Endodermal cell (in vitro differentiated cells): ENCODE measurements at regions not wholly inside any gene's neighbourhood (a gene's known extent, or its start where the extent isn't known, plus 50 kb on each side); places are given as distances from the start of the nearest gene placed in this dataset.

Experiments
- DNase-seq: peaks from one replicate; pipeline ENCODE4 v3.0.0-alpha.2; 2017
- H3K27ac ChIP-seq: 2 replicates; pipeline ENCODE4 v1.5.1; 2013; ENCODE audit warnings: mild to moderate bottlenecking, low read depth, low read length, moderate library complexity
- H3K27me3 ChIP-seq: 2 replicates; pipeline ENCODE4 v1.6.1; 2013; ENCODE audit warnings: mild to moderate bottlenecking, low read length, moderate library complexity; ENCODE audit not compliant: insufficient read depth, control insufficient read depth, poor library complexity, severe bottlenecking
- H3K36me3 ChIP-seq: 2 replicates; pipeline ENCODE4 v1.7.0; 2013; ENCODE audit warnings: mild to moderate bottlenecking, low read length, moderate library complexity; ENCODE audit not compliant: control insufficient read depth, insufficient read depth
- H3K4me1 ChIP-seq: one replicate; pipeline ENCODE4 v1.7.0; 2013; ENCODE audit warnings: low read length; ENCODE audit not compliant: control insufficient read depth, insufficient read depth
- H3K4me3 ChIP-seq: 2 replicates; pipeline ENCODE4 v1.5.1; 2013; ENCODE audit warnings: mild to moderate bottlenecking, low read length, moderate library complexity
- H3K9ac ChIP-seq: 2 replicates; pipeline ENCODE4 v1.6.1; 2013; ENCODE audit warnings: mild to moderate bottlenecking, low read length, moderate library complexity; ENCODE audit not compliant: poor library complexity, severe bottlenecking; ENCODE audit errors: extremely low read depth
- H3K9me3 ChIP-seq: 2 replicates; pipeline ENCODE4 v1.6.1; 2013; ENCODE audit warnings: mild to moderate bottlenecking, low read length, moderate library complexity; ENCODE audit not compliant: control insufficient read depth
- H3K27ac Mint-ChIP-seq: 2 replicates; pipeline ENCODE4 v1.8.0; 2020; ENCODE audit warnings: mixed read lengths
- H3K27me3 Mint-ChIP-seq: 2 replicates; pipeline ENCODE4 v1.8.0; 2021; ENCODE audit warnings: mild to moderate bottlenecking, mixed read lengths; ENCODE audit not compliant: insufficient read depth
- H3K36me3 Mint-ChIP-seq: 2 replicates; pipeline ENCODE4 v1.8.0; 2020; ENCODE audit warnings: low read depth, mixed read lengths
- H3K4me1 Mint-ChIP-seq: 2 replicates; pipeline ENCODE4 v1.8.0; 2020; ENCODE audit warnings: mixed read lengths
- H3K4me3 Mint-ChIP-seq: 2 replicates; pipeline ENCODE4 v1.8.0; 2020; ENCODE audit warnings: mild to moderate bottlenecking, moderate library complexity, mixed read lengths
- H3K9me3 Mint-ChIP-seq: 2 replicates; pipeline ENCODE4 v1.8.0; 2020; ENCODE audit warnings: mild to moderate bottlenecking, mixed read lengths
- WGBS, 2 experiments: methylation state at CpG; one replicate each; pipeline versions ENCODE4 v1.1.5 to v1.1.7; 2013; ENCODE audit warnings: missing lambda C conversion rate in 2 of 2, mixed read lengths in 1 of 2; ENCODE audit not compliant: insufficient coverage in 1 of 2, insufficient read length in 1 of 2; 5-methylcytosine and 5-hydroxymethylcytosine counted together
- TF ChIP-seq, protein P1 (sequence below): fragments of 200-600 bp; sonication (generic); conservative IDR thresholded peaks from 2 replicates; pipeline ENCODE4 v1.5.0; 2021; ENCODE audit warnings: antibody characterized with exemption, mild to moderate bottlenecking

DNA sequence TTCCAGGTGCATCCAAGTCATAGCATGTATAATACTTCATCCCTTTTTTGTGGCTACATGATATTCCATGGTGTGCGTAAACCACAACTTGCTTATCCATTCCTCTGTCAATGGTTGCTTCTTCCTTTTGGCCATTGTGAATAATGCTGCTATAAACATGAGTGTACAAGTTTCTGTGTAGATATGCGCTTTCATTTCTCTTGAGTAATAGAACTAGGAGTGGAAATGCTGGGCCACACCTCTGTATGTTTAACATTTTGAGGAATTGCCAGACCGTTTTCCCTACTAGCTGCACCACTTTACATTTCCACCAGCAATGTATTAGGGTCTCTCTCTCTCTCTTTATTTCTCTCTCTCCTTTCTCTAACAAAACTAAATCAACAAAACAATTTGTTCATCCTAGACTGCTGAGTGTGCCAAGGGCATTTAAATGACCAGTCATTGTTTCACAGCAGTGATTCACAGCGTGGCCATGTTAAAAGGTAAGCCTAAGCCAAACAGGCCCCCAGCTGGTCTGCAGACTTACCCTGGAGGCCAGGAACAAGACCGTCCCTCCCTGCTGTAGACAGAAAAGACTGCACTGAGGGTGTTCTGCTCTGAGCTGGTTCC, 53.2 kb upstream of the LYST start:
- H3K4me1 Mint-ChIP-seq: peaks cover 28% of the 10 kb centered on the region
- H3K4me3 Mint-ChIP-seq: no peak overlapping the region
- H3K27me3 Mint-ChIP-seq: no peaks in the 10 kb centered on the region
- no peaks in the 10 kb centered on the region for H3K27me3 ChIP-seq
- H3K4me1 ChIP-seq: peaks cover 16% of the 10 kb centered on the region
- WGBS, 2 experiments: 54 to 57% methylated on average over 4 to 5 of the region's 5 CpGs
- no peak overlapping the region for H3K27ac ChIP-seq
- H3K9me3 Mint-ChIP-seq: no peaks in the 10 kb centered on the region
- no peaks in the 10 kb centered on the region for H3K36me3 Mint-ChIP-seq
- peak overlapping the region; percentile 24 for H3K4me3 ChIP-seq
- TF ChIP-seq, protein P1, sequence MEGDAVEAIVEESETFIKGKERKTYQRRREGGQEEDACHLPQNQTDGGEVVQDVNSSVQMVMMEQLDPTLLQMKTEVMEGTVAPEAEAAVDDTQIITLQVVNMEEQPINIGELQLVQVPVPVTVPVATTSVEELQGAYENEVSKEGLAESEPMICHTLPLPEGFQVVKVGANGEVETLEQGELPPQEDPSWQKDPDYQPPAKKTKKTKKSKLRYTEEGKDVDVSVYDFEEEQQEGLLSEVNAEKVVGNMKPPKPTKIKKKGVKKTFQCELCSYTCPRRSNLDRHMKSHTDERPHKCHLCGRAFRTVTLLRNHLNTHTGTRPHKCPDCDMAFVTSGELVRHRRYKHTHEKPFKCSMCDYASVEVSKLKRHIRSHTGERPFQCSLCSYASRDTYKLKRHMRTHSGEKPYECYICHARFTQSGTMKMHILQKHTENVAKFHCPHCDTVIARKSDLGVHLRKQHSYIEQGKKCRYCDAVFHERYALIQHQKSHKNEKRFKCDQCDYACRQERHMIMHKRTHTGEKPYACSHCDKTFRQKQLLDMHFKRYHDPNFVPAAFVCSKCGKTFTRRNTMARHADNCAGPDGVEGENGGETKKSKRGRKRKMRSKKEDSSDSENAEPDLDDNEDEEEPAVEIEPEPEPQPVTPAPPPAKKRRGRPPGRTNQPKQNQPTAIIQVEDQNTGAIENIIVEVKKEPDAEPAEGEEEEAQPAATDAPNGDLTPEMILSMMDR: no peak
- peak; percentile 78 for DNase-seq
- H3K27ac Mint-ChIP-seq: peak overlapping the region; percentile 9
- no peaks in the 10 kb centered on the region for H3K36me3 ChIP-seq
- no peak overlapping the region for H3K9ac ChIP-seq
- no peaks in the 10 kb centered on the region for H3K9me3 ChIP-seq

DNA sequence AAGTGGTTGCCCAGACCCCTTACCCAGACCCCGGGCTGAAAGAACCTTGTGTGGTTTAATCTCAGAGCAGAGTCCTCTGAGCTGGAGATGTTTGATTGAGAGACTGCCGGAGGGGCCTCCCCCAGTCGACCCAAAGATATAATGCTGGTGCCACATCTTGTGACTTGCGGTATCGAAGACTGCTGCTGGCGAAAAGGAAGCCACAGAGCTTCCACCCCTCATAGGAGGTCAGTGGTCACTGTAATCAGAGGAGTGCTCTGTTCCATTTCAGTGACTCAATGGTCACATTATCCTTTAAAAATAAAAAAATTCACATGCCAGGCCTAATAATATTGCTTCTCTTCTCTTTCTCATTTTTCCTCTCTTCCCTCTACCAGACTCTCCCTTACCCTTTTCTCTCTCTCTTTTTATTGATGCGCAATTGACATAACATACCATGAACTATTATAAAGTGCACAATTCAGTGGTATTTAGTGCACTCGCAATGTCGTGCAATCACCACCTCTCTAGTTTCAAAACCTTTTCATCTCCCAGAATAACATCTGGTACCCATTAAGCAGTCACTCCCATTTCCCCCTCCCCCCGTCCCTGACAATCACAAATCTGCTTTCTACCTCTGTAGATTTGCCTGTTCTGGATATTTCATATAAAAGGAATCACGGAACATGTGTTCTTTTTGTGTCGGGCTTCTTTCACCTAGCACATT, 52.6 kb upstream of the LYST start:
- Mint-ChIP-seq H3K4me1 (peaks cover 28% of the 10 kb centered on the region), H3K4me3 (no peak overlapping the region), H3K27me3 (no peaks in the 10 kb centered on the region), H3K36me3 (no peaks in the 10 kb centered on the region), H3K9me3 (no peaks in the 10 kb centered on the region), H3K27ac (no peak overlapping the region)
- H3K27ac ChIP-seq: no peak overlapping the region
- peak overlapping the region; percentile 24 for H3K4me3 ChIP-seq
- TF ChIP-seq, protein P1: no peak
- H3K36me3 ChIP-seq: no peaks in the 10 kb centered on the region
- DNase-seq: no peak
- 89 to 90% methylated on average over 10 to 12 of the region's 12 CpGs for WGBS, 2 experiments
- no peaks in the 10 kb centered on the region for H3K27me3 ChIP-seq
- H3K9me3 ChIP-seq: no peaks in the 10 kb centered on the region
- peaks cover 16% of the 10 kb centered on the region for H3K4me1 ChIP-seq
- H3K9ac ChIP-seq: no peak overlapping the region

DNA sequence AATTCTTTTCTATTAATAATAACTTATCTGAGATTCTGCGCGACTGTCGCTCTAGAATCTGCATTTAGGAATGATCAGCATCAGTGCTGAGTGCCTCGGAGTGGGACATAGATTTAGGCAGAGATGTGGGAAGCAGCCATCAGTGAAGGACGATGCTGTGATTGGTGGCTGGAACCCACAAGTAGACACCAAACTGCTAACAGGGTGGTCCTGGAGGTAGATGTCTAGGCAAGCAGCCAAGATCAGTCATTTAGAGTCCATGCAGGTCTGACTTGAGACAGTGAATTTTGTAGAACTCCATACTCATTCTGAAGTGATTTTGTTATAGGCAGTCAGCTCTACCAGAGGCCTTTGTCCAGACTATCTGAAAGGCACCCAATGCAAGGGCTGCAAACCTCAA, 51.8 kb upstream of the LYST start:
- no peaks in the 10 kb centered on the region for H3K9me3 Mint-ChIP-seq
- peaks cover 24% of the 10 kb centered on the region for H3K4me1 Mint-ChIP-seq
- TF ChIP-seq, protein P1: no peak
- Histone ChIP-seq H3K4me1 (peaks cover 16% of the 10 kb centered on the region), H3K27ac (no peak overlapping the region), H3K4me3 (no peak overlapping the region), H3K9me3 (no peaks in the 10 kb centered on the region), H3K9ac (no peak overlapping the region), H3K36me3 (no peaks in the 10 kb centered on the region), H3K27me3 (no peaks in the 10 kb centered on the region)
- no peak overlapping the region for H3K27ac Mint-ChIP-seq
- no peak for DNase-seq
- no peaks in the 10 kb centered on the region for H3K36me3 Mint-ChIP-seq
- H3K4me3 Mint-ChIP-seq: no peak overlapping the region
- 91 to 94% methylated on average over 5 of the region's 5 CpGs for WGBS, 2 experiments
- no peaks in the 10 kb centered on the region for H3K27me3 Mint-ChIP-seq
